ENCODE measurements at regions not wholly inside any gene's neighbourhood (a gene's known extent, or its start where the extent isn't known, plus 50 kb on each side); places are given as distances from the start of the nearest gene placed in this dataset.

GRCh38 chr14:49008363-49008762 is 577.8 kb downstream of the RPS29 start:
- H3K36me3 ChIP-seq (ENCODE audit: control insufficient read depth, insufficient read depth, low read length) = no peaks in the 10 kb centered on the region
- H3K4me3 ChIP-seq (ENCODE audit: low read depth, low read length) = no peak overlapping the region
- DNase-seq (ENCODE audit: low read depth) = no peak
- no peak for TF ChIP-seq CTCF (IDR thresholded peaks at IDR 0.05; ENCODE audit: insufficient read depth, low read length, severe bottlenecking)
- H3K27me3 ChIP-seq (ENCODE audit: control insufficient read depth, insufficient read depth, low read length) = no peaks in the 10 kb centered on the region
- FAIRE-seq = no peak

- Histone ChIP-seq H3K4me3 (ENCODE audit: low read depth, low read length) (no peak overlapping the region), H3K36me3 (ENCODE audit: control insufficient read depth, insufficient read depth, low read length) (no peaks in the 10 kb centered on the region), H3K27me3 (ENCODE audit: control insufficient read depth, insufficient read depth, low read length) (no peaks in the 10 kb centered on the region)
- no peak for TF ChIP-seq CTCF (IDR thresholded peaks at IDR 0.05; ENCODE audit: insufficient read depth, low read length, severe bottlenecking)
- DNase-seq (ENCODE audit: low read depth) (no peak), FAIRE-seq (no peak)
These were observed 595.0 kb downstream of the RPS29 start for GRCh38 chr14:48991141-48991540.

- H3K4me3 ChIP-seq (ENCODE audit: low read depth, low read length) = no peak overlapping the region
- no peak for FAIRE-seq
- no peak for TF ChIP-seq CTCF (IDR thresholded peaks at IDR 0.05; ENCODE audit: insufficient read depth, low read length, severe bottlenecking)
- H3K27me3 ChIP-seq (ENCODE audit: control insufficient read depth, insufficient read depth, low read length) = no peaks in the 10 kb centered on the region
- no peak for DNase-seq (ENCODE audit: low read depth)
- H3K36me3 ChIP-seq (ENCODE audit: control insufficient read depth, insufficient read depth, low read length) = no peaks in the 10 kb centered on the region
These were observed 602.8 kb downstream of the RPS29 start for GRCh38 chr14:48983351-48983888.

GRCh38 chr14:48974994-48975393 is 611.2 kb downstream of the RPS29 start:
- no peaks in the 10 kb centered on the region for H3K36me3 ChIP-seq (ENCODE audit: control insufficient read depth, insufficient read depth, low read length)
- no peaks in the 10 kb centered on the region for H3K27me3 ChIP-seq (ENCODE audit: control insufficient read depth, insufficient read depth, low read length)
- no peak for TF ChIP-seq CTCF (IDR thresholded peaks at IDR 0.05; ENCODE audit: insufficient read depth, low read length, severe bottlenecking)
- no peak for DNase-seq (ENCODE audit: low read depth)
- no peak for FAIRE-seq
- H3K4me3 ChIP-seq (ENCODE audit: low read depth, low read length) = no peak overlapping the region

- Histone ChIP-seq H3K36me3 (ENCODE audit: control insufficient read depth, insufficient read depth, low read length) (no peaks in the 10 kb centered on the region), H3K4me3 (ENCODE audit: low read depth, low read length) (no peak overlapping the region), H3K27me3 (ENCODE audit: control insufficient read depth, insufficient read depth, low read length) (no peaks in the 10 kb centered on the region)
- DNase-seq (ENCODE audit: low read depth) (no peak), FAIRE-seq (no peak)
- no peak for TF ChIP-seq CTCF (IDR thresholded peaks at IDR 0.05; ENCODE audit: insufficient read depth, low read length, severe bottlenecking)
These were observed 613.0 kb downstream of the RPS29 start for GRCh38 chr14:48973151-48973550.

GRCh38 chr14:48970943-48971342 is 615.2 kb downstream of the RPS29 start:
- Histone ChIP-seq H3K36me3 (ENCODE audit: control insufficient read depth, insufficient read depth, low read length) (no peaks in the 10 kb centered on the region), H3K27me3 (ENCODE audit: control insufficient read depth, insufficient read depth, low read length) (no peaks in the 10 kb centered on the region), H3K4me3 (ENCODE audit: low read depth, low read length) (no peak overlapping the region)
- FAIRE-seq (no peak), DNase-seq (ENCODE audit: low read depth) (no peak)
- no peak for TF ChIP-seq CTCF (IDR thresholded peaks at IDR 0.05; ENCODE audit: insufficient read depth, low read length, severe bottlenecking)
